A673 (cell line): ENCODE measurements at regions not wholly inside any gene's neighbourhood (a gene's known extent, or its start where the extent isn't known, plus 50 kb on each side); places are given as distances from the start of the nearest gene placed in this dataset.
"Not testable (repeated sequence)": the region's sequence is repeated elsewhere in the genome, so short reads cannot be mapped to it uniquely, and the experiment has no call there.

Experiments used
- CTCF ChIP-seq: fragments of 300-800, 200-600 bp; sonication (generic); conservative IDR thresholded peaks from 2 replicates; pipeline ENCODE4 v1.5.1; 2017; ENCODE audit warnings: low read depth, mild to moderate bottlenecking, antibody characterized with exemption, low read length, moderate library complexity, mixed read lengths
- EZH2 ChIP-seq: fragments of 200-600 bp; sonication (generic); IDR thresholded peaks from 2 replicates; pipeline ENCODE4 v1.6.1; 2017; ENCODE audit warnings: borderline replicate concordance, low read depth, mild to moderate bottlenecking, mixed read lengths, antibody characterized with exemption, low read length; ENCODE audit not compliant: poor library complexity, severe bottlenecking

DNA sequence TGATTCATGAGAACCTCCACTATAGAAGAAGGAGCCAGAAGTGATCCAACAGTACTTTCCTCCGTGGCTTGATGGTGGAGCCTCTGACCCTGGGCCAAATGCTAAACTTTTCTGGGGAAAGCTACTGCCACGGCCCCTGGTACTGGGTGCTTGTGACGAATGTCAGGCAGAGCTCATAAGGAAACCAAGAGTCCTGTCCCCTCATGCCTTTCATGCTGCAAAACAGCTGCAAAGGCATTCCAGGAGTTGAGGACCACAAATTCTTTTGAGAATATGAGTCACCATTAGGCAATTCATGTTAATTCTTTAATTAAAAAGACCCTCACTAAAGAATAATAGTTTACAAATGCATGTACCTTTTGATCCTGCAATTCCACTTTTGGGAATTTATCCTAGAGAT, 700.4 kb upstream of the FAM241A start:
- not testable (repeated sequence) for TF ChIP-seq EZH2, CTCF
